Adrenal gland (tissue), 9 donors: ENCODE measurements at regions not wholly inside any gene's neighbourhood (a gene's known extent, or its start where the extent isn't known, plus 50 kb on each side); places are given as distances from the start of the nearest gene placed in this dataset.

Source experiments
- DNase-seq, 7 donors: peaks; one replicate each; pipeline ENCODE4 v3.0.0-alpha.2; 2019 to 2020
- H3K27ac ChIP-seq, 5 donors: fragments of 200-600 bp; sonication (generic) in 4 of 5; 1 replicate in 3 of 5; 2 replicates in 2 of 5; pipeline versions ENCODE4 v1.5.1 to v1.8.0; 2016 to 2020; ENCODE audit warnings: mild to moderate bottlenecking in 1 of 5
- H3K27me3 ChIP-seq: fragments of 200-600 bp; 2 replicates; pipeline ENCODE4 v1.8.0; 2021
- H3K36me3 ChIP-seq, 2 donors: fragments of 200-600 bp; replicated peaks in 1 of 2; 1 replicate in 1 of 2; 2 replicates in 1 of 2; pipeline versions ENCODE4 v1.5.1 to v1.8.0; 2018 to 2022
- H3K4me1 ChIP-seq, 2 donors: fragments of 200-600 bp; replicated peaks in 1 of 2; 1 replicate in 1 of 2; 2 replicates in 1 of 2; pipeline versions ENCODE4 v1.5.1 to v1.8.0; 2018 to 2021
- H3K4me3 ChIP-seq, 4 donors: fragments of 200-600 bp; sonication (generic) in 3 of 4; one replicate each; pipeline ENCODE4 v1.5.1; 2016 to 2018
- H3K9me3 ChIP-seq, 3 donors: fragments of 200-600 bp; sonication (generic) in 1 of 3; replicated peaks in 1 of 3; 1 replicate in 2 of 3; 2 replicates in 1 of 3; pipeline versions ENCODE4 v1.5.1 to v1.8.0; 2016 to 2021
- CTCF ChIP-seq, 6 experiments: fragments of 450-650 bp in 4 of 6; fragments of 200-600 bp in 2 of 6; sonication (generic) in 1 of 6; IDR thresholded peaks; 1 replicate in 5 of 6; 2 replicates in 1 of 6; pipeline versions ENCODE4 v1.5.1 to v1.8.0; 2016 to 2021; ENCODE audit warnings: antibody characterized with exemption in 6 of 6, mild to moderate bottlenecking in 2 of 6, moderate library complexity in 1 of 6
- POLR2A ChIP-seq, 2 donors: fragments of 450-650 bp; IDR thresholded peaks; one replicate each; pipeline ENCODE4 v1.6.1; 2017; ENCODE audit warnings: antibody characterized with exemption in 2 of 2, mild to moderate bottlenecking in 2 of 2, moderate library complexity in 1 of 2
- WGBS, 4 donors: extraction: QIAGEN DNeasy Blood & Tissue Kit in 2 of 4; methylation state at CpG; one replicate each; pipeline versions ENCODE4 v1.1.5 to v1.1.7; 2013 to 2017; 5-methylcytosine and 5-hydroxymethylcytosine counted together
- intact Hi-C, 2 donors: fragments of 100-400 bp; cut with DNase I; formaldehyde crosslinking; loops; one replicate each; pipeline versions ENCODE4 v1.14.1 to v1.15.0; 2022 to 2023
- donor health status: healthy with polysubstance abuse.
- donor health status: Bipolar disorder and iron deficiency.
- donor health status: DM: yes; HTN: yes; CAD: no.
- donor health status: DM: no; HTN: no; CAD: no.
- donor health status: DM: no; HTN: no; CAD: no.

- H3K9me3 ChIP-seq: no peaks in the 10 kb centered on the region
- no peak for DNase-seq
- no peak overlapping the region for H3K27ac ChIP-seq
- intact Hi-C loops: no loop called here
- no peaks in the 10 kb centered on the region for H3K36me3 ChIP-seq
- no peaks in the 10 kb centered on the region for H3K4me1 ChIP-seq
- TF ChIP-seq CTCF (IDR thresholded peaks at IDR 0.05) (no peak), POLR2A (IDR thresholded peaks at IDR 0.05) (no peak)
- no peaks in the 10 kb centered on the region for H3K27me3 ChIP-seq
- no peak overlapping the region for H3K4me3 ChIP-seq
Observed at GRCh38 chr17:71335212-71335611, 785.6 kb upstream of the SOX9 start.

- Histone ChIP-seq H3K4me3 (no peak overlapping the region), H3K9me3 (no peaks in the 10 kb centered on the region), H3K36me3 (no peaks in the 10 kb centered on the region), H3K27me3 (no peaks in the 10 kb centered on the region), H3K27ac (no peak overlapping the region), H3K4me1 (no peaks in the 10 kb centered on the region)
- TF ChIP-seq CTCF (IDR thresholded peaks at IDR 0.05) (no peak), POLR2A (IDR thresholded peaks at IDR 0.05) (no peak)
- intact Hi-C loops: no loop called here
- 60 to 74% (median 68%) methylated on average over 2 of the region's 2 CpGs for WGBS, 4 donors
- no peak for DNase-seq
Observed at GRCh38 chr17:71337938-71338337, 782.9 kb upstream of the SOX9 start.

DNA sequence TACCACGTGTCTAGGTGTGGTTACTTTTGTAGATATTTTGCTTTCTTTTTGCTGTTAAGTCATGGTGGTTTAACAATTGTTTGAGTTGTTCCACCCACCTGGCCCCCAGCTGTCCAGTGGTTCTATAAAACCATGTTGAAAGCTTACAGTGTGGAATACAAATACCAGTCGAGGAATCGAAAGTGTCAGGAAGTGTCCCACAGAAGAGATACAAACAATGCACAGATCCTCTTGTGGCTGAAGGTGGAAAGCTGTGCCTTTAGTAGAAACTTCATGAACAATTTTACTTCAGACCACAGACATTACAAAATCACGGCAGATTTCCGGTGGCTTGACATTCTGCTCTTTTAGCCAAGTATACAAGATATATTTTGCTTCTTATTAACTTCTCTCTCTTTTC, 782.4 kb upstream of the SOX9 start:
- no peak for TF ChIP-seq POLR2A (IDR thresholded peaks at IDR 0.05)
- TF ChIP-seq CTCF (IDR thresholded peaks at IDR 0.05): no peak
- Histone ChIP-seq H3K36me3 (no peaks in the 10 kb centered on the region), H3K4me1 (no peaks in the 10 kb centered on the region), H3K27ac (no peak overlapping the region), H3K4me3 (no peak overlapping the region), H3K9me3 (no peaks in the 10 kb centered on the region), H3K27me3 (no peaks in the 10 kb centered on the region)
- intact Hi-C loops: no loop called here
- no peak for DNase-seq
- 60 to 72% (median 65%) methylated on average over 5 of the region's 5 CpGs for WGBS, 4 donors

GRCh38 chr17:71339206-71339605, 781.6 kb upstream of the SOX9 start:
- Histone ChIP-seq H3K27me3 (no peaks in the 10 kb centered on the region), H3K9me3 (no peaks in the 10 kb centered on the region), H3K27ac (no peak overlapping the region), H3K36me3 (no peaks in the 10 kb centered on the region), H3K4me3 (no peak overlapping the region), H3K4me1 (no peaks in the 10 kb centered on the region)
- 34 to 51% (median 46%) methylated on average over 1 of the region's 1 CpG for WGBS, 4 donors
- TF ChIP-seq CTCF (IDR thresholded peaks at IDR 0.05): no peak
- TF ChIP-seq POLR2A (IDR thresholded peaks at IDR 0.05): no peak
- DNase-seq: no peak
- intact Hi-C loops: no loop called here
